WTC11 (cell line): ENCODE measurements at regions not wholly inside any gene's neighbourhood (a gene's known extent, or its start where the extent isn't known, plus 50 kb on each side); places are given as distances from the start of the nearest gene placed in this dataset.

ENCODE experiments used
- ATAC-seq: fragments of 200-7000 bp; cut with Tn5 transposase; 2 replicates; pipeline ENCODE4 v1.10.0; 2021; ENCODE audit warnings: mild to moderate bottlenecking, moderate library complexity
- CTCF ChIA-PET: fragments of 300-600 bp; sonication (Branson Sonifier 250); formaldehyde crosslinking; loops from one replicate; lab custom pipeline; 2021; ENCODE audit warnings: antibody characterized with exemption; lab: Charles Lee
- POLR2A ChIA-PET: fragments of 350-600 bp; sonication (Branson Sonifier 250); formaldehyde crosslinking; loops from one replicate; lab custom pipeline; 2021; ENCODE audit warnings: antibody characterized with exemption; lab: Charles Lee
- DNase-seq: peaks from one replicate; pipeline ENCODE4 v3.0.0; 2021; ENCODE audit warnings: low spot score
- H3K27ac Mint-ChIP-seq: 2 replicates; pipeline ENCODE4 v1.8.0; 2021; ENCODE audit warnings: mixed read lengths
- H3K27me3 Mint-ChIP-seq: 2 replicates; pipeline ENCODE4 v1.8.0; 2021; ENCODE audit warnings: low read depth, mild to moderate bottlenecking, moderate library complexity, mixed read lengths
- H3K36me3 Mint-ChIP-seq: 2 replicates; pipeline ENCODE4 v1.8.0; 2021; ENCODE audit warnings: mixed read lengths
- H3K4me1 Mint-ChIP-seq: 2 replicates; pipeline ENCODE4 v1.8.0; 2022; ENCODE audit warnings: mixed read lengths
- H3K4me3 Mint-ChIP-seq: 2 replicates; pipeline ENCODE4 v1.8.0; 2021; ENCODE audit warnings: mild to moderate bottlenecking, moderate library complexity, mixed read lengths
- H3K9me3 Mint-ChIP-seq: 2 replicates; pipeline ENCODE4 v1.8.0; 2021; ENCODE audit warnings: mixed read lengths
- AFF4 ChIP-seq: sonication (generic); formaldehyde crosslinking; IDR thresholded peaks from 2 replicates; pipeline ENCODE4 v1.8.1; 2023; ENCODE audit warnings: mild to moderate bottlenecking, missing genetic modification reagents, borderline replicate concordance
- ARID4B ChIP-seq: sonication (generic); formaldehyde crosslinking; IDR thresholded peaks from 2 replicates; pipeline ENCODE4 v1.8.0; 2023; ENCODE audit warnings: missing genetic modification reagents, mild to moderate bottlenecking, borderline replicate concordance
- CBFB ChIP-seq: sonication (generic); formaldehyde crosslinking; IDR thresholded peaks from 2 replicates; pipeline ENCODE4 v1.8.1; 2022; ENCODE audit warnings: mild to moderate bottlenecking, low read depth, missing genetic modification reagents
- CTCF ChIP-seq: fragments of 200-600 bp; IDR thresholded peaks from 2 replicates; pipeline ENCODE4 v1.8.0; 2022; ENCODE audit warnings: antibody characterized with exemption
- E2F4 ChIP-seq: sonication (generic); formaldehyde crosslinking; IDR thresholded peaks from 2 replicates; pipeline ENCODE4 v1.8.1; 2022; ENCODE audit warnings: low read depth, mild to moderate bottlenecking, moderate library complexity, missing genetic modification reagents, borderline replicate concordance
- ELF4 ChIP-seq: sonication (generic); formaldehyde crosslinking; IDR thresholded peaks from 2 replicates; pipeline ENCODE4 v1.8.1; 2022; ENCODE audit warnings: low read depth, mild to moderate bottlenecking, moderate library complexity, missing genetic modification reagents
- ESRRA ChIP-seq: sonication (generic); formaldehyde crosslinking; IDR thresholded peaks from 2 replicates; pipeline ENCODE4 v1.8.1; 2022; ENCODE audit warnings: mild to moderate bottlenecking, missing genetic modification reagents, borderline replicate concordance
- FOXK1 ChIP-seq: sonication (generic); formaldehyde crosslinking; IDR thresholded peaks from 2 replicates; pipeline ENCODE4 v1.8.0; 2022; ENCODE audit warnings: mild to moderate bottlenecking, moderate library complexity, missing genetic modification reagents
- FOXP4 ChIP-seq: sonication (generic); formaldehyde crosslinking; IDR thresholded peaks from 2 replicates; pipeline ENCODE4 v1.8.0; 2022; ENCODE audit warnings: mild to moderate bottlenecking, missing genetic modification reagents
- NFE2L1 ChIP-seq: sonication (generic); formaldehyde crosslinking; IDR thresholded peaks from 2 replicates; pipeline ENCODE4 v1.8.1; 2023; ENCODE audit warnings: missing genetic modification reagents
- NR2C2 ChIP-seq: sonication (generic); formaldehyde crosslinking; IDR thresholded peaks from 2 replicates; pipeline ENCODE4 v1.8.0; 2022; ENCODE audit warnings: mild to moderate bottlenecking, missing genetic modification reagents
- OVOL2 ChIP-seq: fragments of 250-450 bp; sonication (Bioruptor Pico); IDR thresholded peaks from 2 replicates; pipeline ENCODE4 v1.9.0; 2021; ENCODE audit warnings: mild to moderate bottlenecking, borderline replicate concordance
- SOX15 ChIP-seq: fragments of 250-450 bp; sonication (Bioruptor Pico); IDR thresholded peaks from 2 replicates; pipeline ENCODE4 v1.9.0; 2021; ENCODE audit warnings: mild to moderate bottlenecking
- TEAD4 ChIP-seq: sonication (generic); formaldehyde crosslinking; IDR thresholded peaks from 2 replicates; pipeline ENCODE4 v1.8.0; 2022; ENCODE audit warnings: mild to moderate bottlenecking, missing genetic modification reagents
- TP53 ChIP-seq: sonication (generic); formaldehyde crosslinking; IDR thresholded peaks from 2 replicates; pipeline ENCODE4 v1.8.1; 2023; ENCODE audit warnings: mild to moderate bottlenecking, missing genetic modification reagents
- ZBTB43 ChIP-seq: sonication (generic); formaldehyde crosslinking; IDR thresholded peaks from 2 replicates; pipeline ENCODE4 v1.8.1; 2023; ENCODE audit warnings: mild to moderate bottlenecking, missing genetic modification reagents
- ZNF219 ChIP-seq: sonication (generic); formaldehyde crosslinking; IDR thresholded peaks from 2 replicates; pipeline ENCODE4 v1.8.0; 2023; ENCODE audit warnings: missing genetic modification reagents, mild to moderate bottlenecking, borderline replicate concordance

DNA sequence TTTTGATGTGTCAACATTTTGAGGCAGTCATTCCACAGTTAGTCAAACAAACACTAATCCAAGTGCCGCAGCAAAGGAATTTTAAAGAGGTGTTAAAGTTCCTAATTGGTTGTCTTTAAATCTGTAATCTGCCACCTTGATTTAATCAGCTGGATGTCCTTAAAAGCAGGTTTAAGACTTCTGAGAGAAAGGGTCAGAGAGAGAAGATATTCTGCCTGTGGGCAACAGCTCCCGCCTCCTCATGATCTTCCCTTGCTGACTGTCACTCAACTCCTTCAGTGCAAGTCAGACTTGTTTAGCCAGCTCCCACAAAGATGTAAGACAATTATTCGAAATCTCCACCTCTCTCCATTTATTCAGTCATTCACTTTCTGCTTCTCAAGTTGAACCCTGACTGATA is 92.6 kb upstream of the MYRIP start:
- TF ChIP-seq CBFB (CRISPR knock-in tag) (no peak), FOXK1 (CRISPR knock-in tag) (no peak), CTCF (no peak), ARID4B (CRISPR knock-in tag) (no peak), ZNF219 (CRISPR knock-in tag) (no peak), TEAD4 (CRISPR knock-in tag) (no peak), NFE2L1 (no peak)
- H3K4me1 Mint-ChIP-seq = peaks cover 7% of the 10 kb centered on the region; the same call in 1 of the 2 replicates
- peak overlapping the region; percentile 3; the same call in 1 of the 2 replicates for H3K27ac Mint-ChIP-seq
- CTCF ChIA-PET = interaction anchor here (1.0 kb wide), 1 partner anchor 462 kb away, joined by 4 read pairs; no protein-coding TSS in a partner anchor
- DNase-seq = no peak
- no peak for ATAC-seq
- no peaks in the 10 kb centered on the region for H3K36me3 Mint-ChIP-seq
- no peak overlapping the region for H3K4me3 Mint-ChIP-seq
- POLR2A ChIA-PET = no interaction called here
- H3K27me3 Mint-ChIP-seq = no peaks in the 10 kb centered on the region; the same call in 1 of the 2 replicates
- H3K9me3 Mint-ChIP-seq = peaks cover 15% of the 10 kb centered on the region

DNA sequence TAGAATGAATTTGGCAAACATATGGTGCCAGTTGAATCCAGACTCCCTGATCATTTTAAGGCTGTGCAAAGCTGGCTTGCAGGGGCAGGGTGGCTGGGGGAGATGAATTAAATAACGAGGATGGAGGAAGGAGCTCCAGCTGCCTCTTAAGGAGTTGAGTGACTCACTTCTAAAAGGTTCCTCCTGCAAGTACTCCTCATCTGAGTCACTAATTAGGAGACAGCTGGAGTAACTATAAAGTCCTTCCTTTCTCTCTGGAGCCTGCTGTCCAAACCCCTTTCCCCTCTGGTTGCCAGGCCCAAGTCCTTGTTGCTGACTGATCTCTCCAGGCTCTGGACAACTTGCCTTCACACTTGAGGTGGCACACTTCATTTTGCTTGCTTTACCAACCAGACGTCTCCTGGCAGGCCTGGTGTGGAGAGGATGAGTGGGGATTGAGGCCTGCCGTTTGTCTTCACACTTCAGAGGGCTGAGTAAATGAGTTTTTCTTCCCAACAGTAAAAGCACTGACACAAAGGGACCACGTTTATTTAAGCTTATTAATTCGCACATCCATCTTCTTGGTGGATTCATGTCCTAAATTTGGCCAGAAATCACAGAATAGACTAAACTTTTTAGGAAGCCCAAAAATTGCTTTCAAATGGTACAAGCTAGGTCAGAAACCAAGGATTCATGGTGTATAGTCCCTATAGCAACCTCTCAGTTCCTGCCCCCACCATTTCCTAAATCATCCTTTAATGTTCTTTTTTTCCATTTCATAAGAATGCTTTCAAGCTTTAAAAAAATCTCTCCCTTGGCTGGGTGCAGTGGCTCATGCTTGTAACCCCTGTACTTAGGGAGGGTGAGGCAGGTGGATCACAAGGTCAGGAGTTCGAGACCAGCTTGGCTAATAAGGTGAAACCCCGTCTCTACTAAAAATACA is 90.5 kb upstream of the MYRIP start:
- Mint-ChIP-seq H3K36me3 (no peaks in the 10 kb centered on the region), H3K4me3 (no peak overlapping the region), H3K9me3 (peaks cover 9% of the 10 kb centered on the region), H3K27me3 (no peaks in the 10 kb centered on the region; the same call in 1 of the 2 replicates), H3K4me1 (peaks cover 7% of the 10 kb centered on the region; the same call in 1 of the 2 replicates), H3K27ac (no peak overlapping the region)
- ChIA-PET POLR2A (interaction anchor here (0.6 kb wide), 1 partner anchor 331 kb away, joined by 3 read pairs; no protein-coding TSS in a partner anchor), CTCF (no interaction called here)
- DNase-seq (no peak), ATAC-seq (no peak)
- no peak for TF ChIP-seq FOXP4 (CRISPR knock-in tag)
- no peak for TF ChIP-seq TP53 (CRISPR knock-in tag)
- no peak for TF ChIP-seq ZBTB43 (CRISPR knock-in tag)
- no peak for TF ChIP-seq AFF4
- TF ChIP-seq ESRRA = no peak
- TF ChIP-seq OVOL2 (CRISPR knock-in tag) = no peak
- TF ChIP-seq ELF4 (CRISPR knock-in tag) = no peak
- no peak for TF ChIP-seq SOX15 (CRISPR knock-in tag)
- TF ChIP-seq E2F4 = no peak
- no peak for TF ChIP-seq NR2C2 (CRISPR knock-in tag)
